ENCODE measurements at regions not wholly inside any gene's neighbourhood (a gene's known extent, or its start where the extent isn't known, plus 50 kb on each side); places are given as distances from the start of the nearest gene placed in this dataset.

- TF ChIP-seq SIX1 (CRISPR knock-in tag; IDR thresholded peaks at IDR 0.05; ENCODE audit: borderline replicate concordance) (no peak), PHB2 (IDR thresholded peaks at IDR 0.05; ENCODE audit: partially characterized antibody) (no peak), ARID4A (CRISPR knock-in tag; IDR thresholded peaks at IDR 0.05; ENCODE audit: borderline replicate concordance) (no peak)
- TF ChIP-seq, protein P1, sequence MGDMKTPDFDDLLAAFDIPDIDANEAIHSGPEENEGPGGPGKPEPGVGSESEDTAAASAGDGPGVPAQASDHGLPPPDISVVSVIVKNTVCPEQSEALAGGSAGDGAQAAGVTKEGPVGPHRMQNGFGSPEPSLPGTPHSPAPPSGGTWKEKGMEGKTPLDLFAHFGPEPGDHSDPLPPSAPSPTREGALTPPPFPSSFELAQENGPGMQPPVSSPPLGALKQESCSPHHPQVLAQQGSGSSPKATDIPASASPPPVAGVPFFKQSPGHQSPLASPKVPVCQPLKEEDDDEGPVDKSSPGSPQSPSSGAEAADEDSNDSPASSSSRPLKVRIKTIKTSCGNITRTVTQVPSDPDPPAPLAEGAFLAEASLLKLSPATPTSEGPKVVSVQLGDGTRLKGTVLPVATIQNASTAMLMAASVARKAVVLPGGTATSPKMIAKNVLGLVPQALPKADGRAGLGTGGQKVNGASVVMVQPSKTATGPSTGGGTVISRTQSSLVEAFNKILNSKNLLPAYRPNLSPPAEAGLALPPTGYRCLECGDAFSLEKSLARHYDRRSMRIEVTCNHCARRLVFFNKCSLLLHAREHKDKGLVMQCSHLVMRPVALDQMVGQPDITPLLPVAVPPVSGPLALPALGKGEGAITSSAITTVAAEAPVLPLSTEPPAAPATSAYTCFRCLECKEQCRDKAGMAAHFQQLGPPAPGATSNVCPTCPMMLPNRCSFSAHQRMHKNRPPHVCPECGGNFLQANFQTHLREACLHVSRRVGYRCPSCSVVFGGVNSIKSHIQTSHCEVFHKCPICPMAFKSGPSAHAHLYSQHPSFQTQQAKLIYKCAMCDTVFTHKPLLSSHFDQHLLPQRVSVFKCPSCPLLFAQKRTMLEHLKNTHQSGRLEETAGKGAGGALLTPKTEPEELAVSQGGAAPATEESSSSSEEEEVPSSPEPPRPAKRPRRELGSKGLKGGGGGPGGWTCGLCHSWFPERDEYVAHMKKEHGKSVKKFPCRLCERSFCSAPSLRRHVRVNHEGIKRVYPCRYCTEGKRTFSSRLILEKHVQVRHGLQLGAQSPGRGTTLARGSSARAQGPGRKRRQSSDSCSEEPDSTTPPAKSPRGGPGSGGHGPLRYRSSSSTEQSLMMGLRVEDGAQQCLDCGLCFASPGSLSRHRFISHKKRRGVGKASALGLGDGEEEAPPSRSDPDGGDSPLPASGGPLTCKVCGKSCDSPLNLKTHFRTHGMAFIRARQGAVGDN (CRISPR knock-in tag; IDR thresholded peaks at IDR 0.05), result no peak
- TF ChIP-seq, protein P2, sequence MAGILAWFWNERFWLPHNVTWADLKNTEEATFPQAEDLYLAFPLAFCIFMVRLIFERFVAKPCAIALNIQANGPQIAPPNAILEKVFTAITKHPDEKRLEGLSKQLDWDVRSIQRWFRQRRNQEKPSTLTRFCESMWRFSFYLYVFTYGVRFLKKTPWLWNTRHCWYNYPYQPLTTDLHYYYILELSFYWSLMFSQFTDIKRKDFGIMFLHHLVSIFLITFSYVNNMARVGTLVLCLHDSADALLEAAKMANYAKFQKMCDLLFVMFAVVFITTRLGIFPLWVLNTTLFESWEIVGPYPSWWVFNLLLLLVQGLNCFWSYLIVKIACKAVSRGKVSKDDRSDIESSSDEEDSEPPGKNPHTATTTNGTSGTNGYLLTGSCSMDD (CRISPR knock-in tag; IDR thresholded peaks at IDR 0.05), result no peak
Measured at GRCh38 chr2:128821010-128821409, 502.3 kb upstream of the HS6ST1 start (continued).
